NT2/D1 (cell line): ENCODE measurements at regions not wholly inside any gene's neighbourhood (a gene's known extent, or its start where the extent isn't known, plus 50 kb on each side); places are given as distances from the start of the nearest gene placed in this dataset.
"Not testable (repeated sequence)": the region's sequence is repeated elsewhere in the genome, so short reads cannot be mapped to it uniquely, and the experiment has no call there.

ENCODE experiments used
- DNase-seq: peaks from one replicate; pipeline ENCODE4 v3.0.0-alpha.2; 2011; ENCODE audit warnings: low read depth, low spot score
- H3K27me3 ChIP-seq: 2 replicates; pipeline ENCODE4 v1.6.0; 2011; ENCODE audit warnings: mild to moderate bottlenecking; ENCODE audit not compliant: insufficient read length, insufficient read depth
- H3K36me3 ChIP-seq: 2 replicates; pipeline ENCODE4 v1.6.1; 2011; ENCODE audit warnings: mild to moderate bottlenecking, low read length, mixed read lengths; ENCODE audit not compliant: insufficient read depth, insufficient read length
- H3K4me1 ChIP-seq: 2 replicates; pipeline ENCODE4 v1.5.1; 2011; ENCODE audit not compliant: insufficient read depth, insufficient read length
- H3K4me3 ChIP-seq: 2 replicates; pipeline ENCODE4 v1.5.1; 2011; ENCODE audit warnings: low read depth; ENCODE audit not compliant: insufficient read length
- H3K9ac ChIP-seq: 2 replicates; pipeline ENCODE4 v1.6.0; 2011; ENCODE audit warnings: low read depth; ENCODE audit not compliant: insufficient read length
- H3K9me3 ChIP-seq: 2 replicates; pipeline ENCODE4 v1.5.1; 2011; ENCODE audit warnings: mild to moderate bottlenecking, low read length; ENCODE audit not compliant: insufficient read depth
- SUZ12 ChIP-seq: IDR thresholded peaks from 2 replicates; pipeline ENCODE4 v1.6.1; 2011; ENCODE audit not compliant: insufficient read length, insufficient read depth; ENCODE audit errors: extremely low read depth
- YY1 ChIP-seq: IDR thresholded peaks from 2 replicates; pipeline ENCODE4 v1.6.1; 2011; ENCODE audit not compliant: insufficient read length, insufficient read depth
- ZNF274 ChIP-seq: IDR thresholded peaks from 2 replicates; pipeline ENCODE4 v1.6.1; 2011; ENCODE audit warnings: mild to moderate bottlenecking, low read depth, low read length

GRCh38 chr5:165029099-165029870 lies 1523.9 kb downstream of the MAT2B start:
- TF ChIP-seq SUZ12, result no peak
- no peak for TF ChIP-seq YY1
- no peak for TF ChIP-seq ZNF274
- no peaks in the 10 kb centered on the region for H3K4me1 ChIP-seq
- H3K9me3 ChIP-seq, result no peaks in the 10 kb centered on the region
- DNase-seq, result no peak
- no peak overlapping the region for H3K4me3 ChIP-seq
- no peaks in the 10 kb centered on the region for H3K36me3 ChIP-seq
- no peaks in the 10 kb centered on the region for H3K27me3 ChIP-seq
- H3K9ac ChIP-seq, result no peak overlapping the region

GRCh38 chr5:165030971-165031370 lies 1525.6 kb downstream of the MAT2B start:
- no peak for DNase-seq
- Histone ChIP-seq H3K9ac (no peak overlapping the region), H3K36me3 (no peaks in the 10 kb centered on the region), H3K9me3 (no peaks in the 10 kb centered on the region), H3K4me1 (no peaks in the 10 kb centered on the region), H3K4me3 (no peak overlapping the region), H3K27me3 (no peaks in the 10 kb centered on the region)
- TF ChIP-seq YY1, result no peak
- TF ChIP-seq ZNF274, result no peak
- TF ChIP-seq SUZ12, result no peak

GRCh38 chr5:165031371-165031770 lies 1526.0 kb downstream of the MAT2B start:
- Histone ChIP-seq H3K36me3 (no peaks in the 10 kb centered on the region), H3K4me1 (no peaks in the 10 kb centered on the region), H3K27me3 (no peaks in the 10 kb centered on the region), H3K9me3 (no peaks in the 10 kb centered on the region), H3K9ac (no peak overlapping the region), H3K4me3 (no peak overlapping the region)
- TF ChIP-seq ZNF274 (no peak), YY1 (no peak), SUZ12 (no peak)
- DNase-seq, result no peak

GRCh38 chr5:165035520-165035919 lies 1530.1 kb downstream of the MAT2B start:
- H3K4me3 ChIP-seq, result no peak overlapping the region
- no peaks in the 10 kb centered on the region for H3K4me1 ChIP-seq
- no peaks in the 10 kb centered on the region for H3K36me3 ChIP-seq
- TF ChIP-seq ZNF274 (no peak), YY1 (no peak), SUZ12 (no peak)
- H3K9ac ChIP-seq, result no peak overlapping the region
- H3K9me3 ChIP-seq, result no peaks in the 10 kb centered on the region
- no peaks in the 10 kb centered on the region for H3K27me3 ChIP-seq
- no peak for DNase-seq

GRCh38 chr5:165039748-165040147 lies 1534.3 kb downstream of the MAT2B start:
- no peak for TF ChIP-seq SUZ12
- no peak for TF ChIP-seq ZNF274
- TF ChIP-seq YY1, result no peak
- Histone ChIP-seq H3K27me3 (no peaks in the 10 kb centered on the region), H3K4me3 (no peak overlapping the region), H3K36me3 (no peaks in the 10 kb centered on the region), H3K9ac (no peak overlapping the region), H3K4me1 (no peaks in the 10 kb centered on the region), H3K9me3 (no peaks in the 10 kb centered on the region)
- DNase-seq, result no peak

GRCh38 chr5:165045941-165046340 lies 1540.5 kb downstream of the MAT2B start:
- DNase-seq, result peak; percentile 5
- H3K36me3 ChIP-seq, H3K9me3 ChIP-seq, H3K4me1 ChIP-seq, H3K4me3 ChIP-seq, H3K9ac ChIP-seq, H3K27me3 ChIP-seq: not testable (repeated sequence)

- TF ChIP-seq SUZ12, result no peak
- no peak for TF ChIP-seq ZNF274
- TF ChIP-seq YY1, result no peak
- H3K36me3 ChIP-seq, result no peaks in the 10 kb centered on the region
- no peaks in the 10 kb centered on the region for H3K4me1 ChIP-seq
- no peak overlapping the region for H3K4me3 ChIP-seq
- no peaks in the 10 kb centered on the region for H3K27me3 ChIP-seq
- H3K9me3 ChIP-seq, result no peaks in the 10 kb centered on the region
- DNase-seq, result no peak
- H3K9ac ChIP-seq, result no peak overlapping the region
These were observed 1550.1 kb downstream of the MAT2B start for GRCh38 chr5:165055476-165055875.
